ENCODE measurements at regions not wholly inside any gene's neighbourhood (a gene's known extent, or its start where the extent isn't known, plus 50 kb on each side); places are given as distances from the start of the nearest gene placed in this dataset.
A peak's percentile ranks its signal among the peaks of the same experiment; 100 is the strongest.

GRCh38 chr3:69458803-69459365 is 73.0 kb upstream of the FRMD4B start:
- no peaks in the 10 kb centered on the region for H3K27me3 ChIP-seq (ENCODE audit: control insufficient read depth in 1 of 2, insufficient read depth in 2 of 2, low read length in 1 of 2)
- no peak overlapping the region for H3K27ac ChIP-seq (ENCODE audit: low read depth in 1 of 2, low read length in 2 of 2)
- intact Hi-C loops (cut with DNase I), result no loop called here
- H3K36me3 ChIP-seq (ENCODE audit: control insufficient read depth in 1 of 2, insufficient read depth in 2 of 2, low read length in 1 of 2), result no peaks in the 10 kb centered on the region
- WGBS, 2 donors, result 50 to 54% methylated on average over 2 of the region's 2 CpGs
- no peak overlapping the region for H3K4me3 ChIP-seq (ENCODE audit: low read length in 2 of 2)
- H3K4me1 ChIP-seq (ENCODE audit: control insufficient read depth in 1 of 2, insufficient read depth in 2 of 2, low read length in 2 of 2), result no peaks in the 10 kb centered on the region
- no peak for ATAC-seq (ENCODE audit: low FRiP score)
- peaks cover 3% of the 10 kb centered on the region for H3K9me3 ChIP-seq (ENCODE audit: control insufficient read depth, low read length)
- DNase-seq, result no peak

- ATAC-seq (ENCODE audit: low FRiP score) (no peak), DNase-seq (no peak)
- Histone ChIP-seq H3K36me3 (ENCODE audit: control insufficient read depth in 1 of 2, insufficient read depth in 2 of 2, low read length in 1 of 2) (no peaks in the 10 kb centered on the region), H3K27me3 (ENCODE audit: control insufficient read depth in 1 of 2, insufficient read depth in 2 of 2, low read length in 1 of 2) (no peaks in the 10 kb centered on the region), H3K4me3 (ENCODE audit: low read length in 2 of 2) (no peak overlapping the region), H3K27ac (ENCODE audit: low read depth in 1 of 2, low read length in 2 of 2) (no peak overlapping the region), H3K4me1 (ENCODE audit: control insufficient read depth in 1 of 2, insufficient read depth in 2 of 2, low read length in 2 of 2) (no peaks in the 10 kb centered on the region), H3K9me3 (ENCODE audit: control insufficient read depth, low read length) (peaks cover 3% of the 10 kb centered on the region)
- intact Hi-C loops (cut with DNase I), result no loop called here
- 86 to 91% methylated on average over 4 of the region's 4 CpGs for WGBS, 2 donors
These were observed 70.7 kb upstream of the FRMD4B start for GRCh38 chr3:69456631-69457030.

GRCh38 chr3:69454204-69454787 is 68.4 kb upstream of the FRMD4B start:
- Histone ChIP-seq H3K4me1 (ENCODE audit: control insufficient read depth in 1 of 2, insufficient read depth in 2 of 2, low read length in 2 of 2) (no peaks in the 10 kb centered on the region), H3K4me3 (ENCODE audit: low read length in 2 of 2) (no peak overlapping the region), H3K27ac (ENCODE audit: low read depth in 1 of 2, low read length in 2 of 2) (no peak overlapping the region), H3K9me3 (ENCODE audit: control insufficient read depth, low read length) (peaks cover 3% of the 10 kb centered on the region), H3K27me3 (ENCODE audit: control insufficient read depth in 1 of 2, insufficient read depth in 2 of 2, low read length in 1 of 2) (no peaks in the 10 kb centered on the region), H3K36me3 (ENCODE audit: control insufficient read depth in 1 of 2, insufficient read depth in 2 of 2, low read length in 1 of 2) (no peaks in the 10 kb centered on the region)
- ATAC-seq (ENCODE audit: low FRiP score) (no peak), DNase-seq (no peak)
- 87 to 91% methylated on average over 18 to 22 of the region's 22 CpGs for WGBS, 2 donors
- intact Hi-C loops (cut with DNase I), result no loop called here

GRCh38 chr3:69452295-69452694 is 66.4 kb upstream of the FRMD4B start:
- H3K27me3 ChIP-seq (ENCODE audit: control insufficient read depth in 1 of 2, insufficient read depth in 2 of 2, low read length in 1 of 2), result no peaks in the 10 kb centered on the region
- WGBS, 2 donors, result 87 to 90% methylated on average over 2 of the region's 2 CpGs
- ATAC-seq (ENCODE audit: low FRiP score) (no peak), DNase-seq (no peak)
- intact Hi-C loops (cut with DNase I), result no loop called here
- peaks cover 3% of the 10 kb centered on the region for H3K9me3 ChIP-seq (ENCODE audit: control insufficient read depth, low read length)
- H3K4me3 ChIP-seq (ENCODE audit: low read length in 2 of 2), result no peak overlapping the region
- no peaks in the 10 kb centered on the region for H3K4me1 ChIP-seq (ENCODE audit: control insufficient read depth in 1 of 2, insufficient read depth in 2 of 2, low read length in 2 of 2)
- H3K36me3 ChIP-seq (ENCODE audit: control insufficient read depth in 1 of 2, insufficient read depth in 2 of 2, low read length in 1 of 2), result no peaks in the 10 kb centered on the region
- H3K27ac ChIP-seq (ENCODE audit: low read depth in 1 of 2, low read length in 2 of 2), result no peak overlapping the region

- no peak for ATAC-seq (ENCODE audit: low FRiP score)
- H3K27me3 ChIP-seq (ENCODE audit: control insufficient read depth in 1 of 2, insufficient read depth in 2 of 2, low read length in 1 of 2), result no peaks in the 10 kb centered on the region
- H3K4me3 ChIP-seq (ENCODE audit: low read length in 2 of 2), result no peak overlapping the region
- H3K27ac ChIP-seq (ENCODE audit: low read depth in 1 of 2, low read length in 2 of 2), result no peak overlapping the region
- no peak for DNase-seq
- intact Hi-C loops (cut with DNase I), result no loop called here
- H3K9me3 ChIP-seq (ENCODE audit: control insufficient read depth, low read length), result peaks cover 3% of the 10 kb centered on the region
- H3K4me1 ChIP-seq (ENCODE audit: control insufficient read depth in 1 of 2, insufficient read depth in 2 of 2, low read length in 2 of 2), result no peaks in the 10 kb centered on the region
- H3K36me3 ChIP-seq (ENCODE audit: control insufficient read depth in 1 of 2, insufficient read depth in 2 of 2, low read length in 1 of 2), result no peaks in the 10 kb centered on the region
These were observed 65.7 kb upstream of the FRMD4B start for GRCh38 chr3:69451594-69451993.

GRCh38 chr3:69448877-69449276 is 63.0 kb upstream of the FRMD4B start:
- ATAC-seq (ENCODE audit: low FRiP score) (no peak), DNase-seq (no peak)
- no peaks in the 10 kb centered on the region for H3K36me3 ChIP-seq (ENCODE audit: control insufficient read depth in 1 of 2, insufficient read depth in 2 of 2, low read length in 1 of 2)
- no peaks in the 10 kb centered on the region for H3K4me1 ChIP-seq (ENCODE audit: control insufficient read depth in 1 of 2, insufficient read depth in 2 of 2, low read length in 2 of 2)
- WGBS, 2 donors, result 84 to 91% methylated on average over 3 of the region's 3 CpGs
- H3K9me3 ChIP-seq (ENCODE audit: control insufficient read depth, low read length), result no peaks in the 10 kb centered on the region
- H3K27ac ChIP-seq (ENCODE audit: low read depth in 1 of 2, low read length in 2 of 2), result no peak overlapping the region
- intact Hi-C loops (cut with DNase I), result no loop called here
- no peak overlapping the region for H3K4me3 ChIP-seq (ENCODE audit: low read length in 2 of 2)
- peaks cover 0 to 2% of the 10 kb centered on the region in 2 donors for H3K27me3 ChIP-seq (ENCODE audit: control insufficient read depth in 1 of 2, insufficient read depth in 2 of 2, low read length in 1 of 2)

GRCh38 chr3:69446402-69447072 is 60.6 kb upstream of the FRMD4B start:
- ATAC-seq (ENCODE audit: low FRiP score) (no peak), DNase-seq (no peak)
- Histone ChIP-seq H3K9me3 (ENCODE audit: control insufficient read depth, low read length) (no peaks in the 10 kb centered on the region), H3K4me1 (ENCODE audit: control insufficient read depth in 1 of 2, insufficient read depth in 2 of 2, low read length in 2 of 2) (no peaks in the 10 kb centered on the region), H3K27me3 (ENCODE audit: control insufficient read depth in 1 of 2, insufficient read depth in 2 of 2, low read length in 1 of 2) (peaks cover 0 to 2% of the 10 kb centered on the region in 2 donors), H3K36me3 (ENCODE audit: control insufficient read depth in 1 of 2, insufficient read depth in 2 of 2, low read length in 1 of 2) (no peaks in the 10 kb centered on the region), H3K4me3 (ENCODE audit: low read length in 2 of 2) (no peak overlapping the region), H3K27ac (ENCODE audit: low read depth in 1 of 2, low read length in 2 of 2) (no peak overlapping the region)
- intact Hi-C loops (cut with DNase I), result no loop called here
- WGBS, 2 donors, result 97 to 98% methylated on average over 6 of the region's 6 CpGs

- DNase-seq (no peak), ATAC-seq (ENCODE audit: low FRiP score) (no peak)
- 55 to 63% methylated on average over 3 of the region's 3 CpGs for WGBS, 2 donors
- no peaks in the 10 kb centered on the region for H3K36me3 ChIP-seq (ENCODE audit: control insufficient read depth in 1 of 2, insufficient read depth in 2 of 2, low read length in 1 of 2)
- intact Hi-C loops (cut with DNase I), result no loop called here
- no peaks in the 10 kb centered on the region for H3K9me3 ChIP-seq (ENCODE audit: control insufficient read depth, low read length)
- H3K27ac ChIP-seq (ENCODE audit: low read depth in 1 of 2, low read length in 2 of 2), result no peak overlapping the region
- H3K4me1 ChIP-seq (ENCODE audit: control insufficient read depth in 1 of 2, insufficient read depth in 2 of 2, low read length in 2 of 2), result no peaks in the 10 kb centered on the region
- H3K4me3 ChIP-seq (ENCODE audit: low read length in 2 of 2), result no peak overlapping the region
- peaks cover 0 to 2% of the 10 kb centered on the region in 2 donors for H3K27me3 ChIP-seq (ENCODE audit: control insufficient read depth in 1 of 2, insufficient read depth in 2 of 2, low read length in 1 of 2)
These were observed 59.6 kb upstream of the FRMD4B start for GRCh38 chr3:69445498-69445897.

GRCh38 chr3:69445024-69445423 is 59.1 kb upstream of the FRMD4B start:
- no peaks in the 10 kb centered on the region for H3K4me1 ChIP-seq (ENCODE audit: control insufficient read depth in 1 of 2, insufficient read depth in 2 of 2, low read length in 2 of 2)
- H3K4me3 ChIP-seq (ENCODE audit: low read length in 2 of 2), result peak overlapping the region; percentile 18 to 55
- peaks cover 0 to 2% of the 10 kb centered on the region in 2 donors for H3K27me3 ChIP-seq (ENCODE audit: control insufficient read depth in 1 of 2, insufficient read depth in 2 of 2, low read length in 1 of 2)
- WGBS, 2 donors, result 29 to 38% methylated on average over 11 of the region's 11 CpGs
- intact Hi-C loops (cut with DNase I), result no loop called here
- ATAC-seq (ENCODE audit: low FRiP score) (no peak), DNase-seq (no peak)
- no peaks in the 10 kb centered on the region for H3K36me3 ChIP-seq (ENCODE audit: control insufficient read depth in 1 of 2, insufficient read depth in 2 of 2, low read length in 1 of 2)
- H3K27ac ChIP-seq (ENCODE audit: low read depth in 1 of 2, low read length in 2 of 2), result no peak overlapping the region
- H3K9me3 ChIP-seq (ENCODE audit: control insufficient read depth, low read length), result no peaks in the 10 kb centered on the region

Data from aorta (tissue), 5 donors.